Islet precursor cell (in vitro differentiated cells): ENCODE measurements at regions not wholly inside any gene's neighbourhood (a gene's known extent, or its start where the extent isn't known, plus 50 kb on each side); places are given as distances from the start of the nearest gene placed in this dataset.
A peak's percentile ranks its signal among the peaks of the same experiment; 100 is the strongest.
"Not testable (repeated sequence)": the region's sequence is repeated elsewhere in the genome, so short reads cannot be mapped to it uniquely, and the experiment has no call there.

Source experiments
- DNase-seq: peaks from one replicate; pipeline ENCODE4 v3.0.0-alpha.2; 2018

DNA sequence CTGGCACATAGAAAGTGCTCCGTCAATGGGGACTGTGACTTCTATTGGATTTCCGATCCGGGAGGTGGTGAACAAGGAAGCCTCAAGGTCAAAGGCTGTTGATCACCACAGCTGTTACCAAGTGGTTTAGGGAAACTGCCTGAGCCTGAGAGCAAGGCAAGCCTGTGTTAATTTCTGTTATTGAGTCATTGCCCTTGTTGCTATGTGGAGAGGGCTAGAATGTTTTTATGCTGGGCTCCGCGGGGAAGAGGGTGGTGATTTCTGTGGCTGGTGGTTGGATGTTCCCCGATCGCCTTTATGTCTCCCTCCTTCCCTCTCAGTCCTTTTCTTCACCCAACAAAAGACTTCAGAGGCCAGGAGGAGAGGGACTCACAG, 108.5 kb upstream of the ALX4 start:
- no peak for DNase-seq

- DNase-seq, result peak; percentile 79
Observed at GRCh38 chr11:44421090-44421675, 111.2 kb upstream of the ALX4 start.

DNA sequence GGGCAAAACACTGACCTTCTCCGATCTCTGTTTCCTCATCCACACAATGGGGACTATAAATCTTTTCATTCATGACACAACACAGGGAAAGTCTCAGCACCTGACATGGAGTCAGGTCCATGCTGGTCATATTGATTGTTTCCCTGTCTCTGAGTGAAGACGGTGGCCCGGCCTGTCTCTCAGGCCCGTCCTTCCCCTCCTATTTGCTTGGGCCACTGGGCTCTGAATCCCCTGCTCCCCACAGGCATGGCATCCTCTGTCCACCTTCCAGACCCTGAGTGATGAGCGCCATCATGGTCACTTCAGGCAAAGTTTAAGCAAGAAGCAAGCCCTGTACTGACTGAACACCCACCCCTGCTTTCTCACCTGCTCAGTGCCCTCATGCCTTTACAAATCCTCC, 113.3 kb upstream of the ALX4 start:
- peak; percentile 28 for DNase-seq

- peak; percentile 55 for DNase-seq
Observed at GRCh38 chr11:44424841-44425240, 114.9 kb upstream of the ALX4 start.

DNA sequence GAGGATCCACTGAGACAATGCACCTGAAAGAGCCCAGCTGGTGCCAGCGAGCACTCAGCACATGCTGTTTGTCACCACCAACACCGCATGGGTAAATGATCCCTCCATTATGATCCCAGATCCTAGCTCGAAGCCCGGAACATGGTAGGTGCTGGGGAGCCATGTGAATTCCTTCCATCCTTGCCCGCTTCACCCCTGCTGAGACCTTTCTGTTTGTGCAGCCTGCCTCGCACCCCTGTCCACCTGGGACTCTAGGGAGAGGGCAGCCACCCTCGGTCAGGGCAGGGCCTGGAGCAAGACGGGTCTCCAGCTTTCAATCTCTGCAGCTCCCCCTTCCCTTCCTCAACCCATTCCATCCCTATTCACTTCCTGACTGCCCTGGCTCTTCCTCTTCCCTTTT, 116.2 kb upstream of the ALX4 start:
- peak; percentile 30 for DNase-seq

- peak; percentile 35 for DNase-seq
Observed at GRCh38 chr11:44426958-44427357, 117.0 kb upstream of the ALX4 start.

GRCh38 chr11:44427432-44427831, 117.5 kb upstream of the ALX4 start:
- peak; percentile 58 for DNase-seq

- DNase-seq, result peak; percentile 29
Observed at GRCh38 chr11:44430140-44430539, 120.2 kb upstream of the ALX4 start.

GRCh38 chr11:44434191-44434590, 124.3 kb upstream of the ALX4 start:
- no peak for DNase-seq

GRCh38 chr11:44437122-44437521, 127.2 kb upstream of the ALX4 start:
- no peak for DNase-seq

DNA sequence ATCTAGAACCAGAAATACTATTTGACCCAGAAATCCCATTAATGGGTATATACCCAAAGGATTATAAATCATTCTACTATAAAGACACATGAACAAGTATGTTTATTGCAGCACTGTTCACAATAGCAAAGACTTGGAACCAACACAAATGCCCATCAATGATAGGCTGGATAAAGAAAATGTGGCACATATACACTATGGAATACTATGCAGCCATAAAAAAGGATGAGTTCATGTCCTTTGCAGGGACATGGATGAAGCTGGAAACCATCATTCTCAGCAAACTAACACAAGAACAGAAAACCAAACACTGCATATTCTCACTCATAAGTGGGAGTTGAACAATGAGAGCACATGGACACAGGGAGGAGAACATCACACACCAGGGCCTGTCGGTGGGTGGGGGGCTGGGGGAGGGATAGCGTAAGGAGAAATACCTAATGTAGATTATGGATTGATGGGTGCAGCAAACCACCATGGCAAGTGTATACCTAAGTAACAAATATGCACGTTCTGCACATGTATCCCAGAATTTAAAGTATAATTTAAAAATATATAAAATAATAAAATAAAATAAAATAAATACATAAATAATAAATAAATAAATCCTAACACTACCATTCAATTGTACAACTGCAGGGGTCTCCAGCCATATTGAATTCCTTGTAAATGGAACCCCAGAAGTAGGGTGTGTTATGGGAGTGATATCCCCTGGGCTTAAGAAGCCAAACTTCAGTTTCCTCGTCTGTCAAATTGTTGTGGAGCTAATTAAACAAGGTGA, 122.4 kb upstream of the CD82 start:
- DNase-seq, result not testable (repeated sequence)

DNA sequence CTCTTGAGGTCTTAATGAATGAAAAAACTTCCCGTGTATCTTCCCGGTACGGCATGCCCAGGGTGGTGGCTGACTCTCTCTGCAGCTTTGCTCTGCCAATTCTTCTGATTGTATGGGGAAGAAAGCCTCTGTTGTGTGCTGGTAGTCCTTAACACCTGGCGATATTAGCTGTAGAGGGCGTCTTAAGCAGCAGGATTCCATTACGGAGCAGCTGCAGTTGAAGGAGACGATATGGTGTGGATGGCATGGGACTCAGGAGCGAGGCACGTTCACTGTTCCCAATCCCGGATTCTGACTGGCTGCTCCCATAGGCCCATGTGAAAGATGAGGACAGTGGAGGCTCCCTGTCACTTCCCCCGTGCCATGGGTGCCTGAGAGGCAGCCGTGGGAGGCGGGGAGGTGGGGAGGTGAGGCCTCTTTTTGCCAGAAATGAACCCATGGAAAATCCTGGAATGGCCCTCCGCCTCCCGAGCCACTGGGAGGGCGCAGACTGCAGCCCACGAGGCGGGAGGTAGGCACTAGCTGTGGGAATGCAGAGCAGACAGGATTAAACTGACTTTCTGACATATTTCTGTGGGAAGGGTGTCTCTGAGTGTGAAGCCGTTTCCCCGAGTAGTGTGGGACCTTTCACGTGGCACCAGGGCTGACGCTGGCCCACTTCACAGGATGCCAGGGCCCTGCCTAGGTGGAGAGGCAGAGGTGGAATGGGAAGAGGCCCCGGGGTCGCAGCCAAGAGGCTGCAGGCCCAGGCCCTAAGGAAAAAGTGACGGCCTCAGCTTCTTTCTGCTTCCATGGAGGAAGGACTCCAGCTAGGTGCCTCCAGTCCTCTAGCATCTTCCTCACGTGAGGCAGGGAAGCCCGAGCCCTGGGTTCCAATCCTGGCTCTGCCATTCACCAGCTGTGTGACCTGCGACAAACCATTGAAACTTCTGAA, 121.4 kb upstream of the CD82 start:
- DNase-seq, result peak; percentile 50

DNA sequence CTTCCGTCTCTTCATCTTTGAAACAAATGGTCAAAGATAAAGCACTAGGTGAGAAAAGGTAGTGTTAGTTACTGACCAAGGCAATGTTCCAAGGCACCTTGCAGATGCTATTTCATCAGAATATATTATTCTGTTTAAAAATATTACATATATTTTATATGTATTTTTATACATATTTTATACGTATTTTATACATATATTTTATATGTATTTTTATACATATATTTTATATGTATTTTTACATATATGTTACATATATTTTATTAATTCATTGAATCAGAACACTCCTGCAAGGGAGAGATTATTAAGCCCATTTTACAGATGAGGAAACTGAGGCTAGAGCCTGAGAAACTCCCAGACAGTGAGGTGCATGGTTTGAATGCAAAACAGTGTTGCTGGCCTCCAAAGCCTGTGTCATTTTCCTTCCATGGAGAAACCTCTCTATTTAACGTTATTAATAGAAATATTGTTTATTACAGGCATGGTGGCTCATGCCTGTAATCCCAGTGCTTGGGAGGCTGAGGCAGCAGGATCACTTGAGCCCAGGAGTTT, 120.6 kb upstream of the CD82 start:
- DNase-seq, result no peak

DNA sequence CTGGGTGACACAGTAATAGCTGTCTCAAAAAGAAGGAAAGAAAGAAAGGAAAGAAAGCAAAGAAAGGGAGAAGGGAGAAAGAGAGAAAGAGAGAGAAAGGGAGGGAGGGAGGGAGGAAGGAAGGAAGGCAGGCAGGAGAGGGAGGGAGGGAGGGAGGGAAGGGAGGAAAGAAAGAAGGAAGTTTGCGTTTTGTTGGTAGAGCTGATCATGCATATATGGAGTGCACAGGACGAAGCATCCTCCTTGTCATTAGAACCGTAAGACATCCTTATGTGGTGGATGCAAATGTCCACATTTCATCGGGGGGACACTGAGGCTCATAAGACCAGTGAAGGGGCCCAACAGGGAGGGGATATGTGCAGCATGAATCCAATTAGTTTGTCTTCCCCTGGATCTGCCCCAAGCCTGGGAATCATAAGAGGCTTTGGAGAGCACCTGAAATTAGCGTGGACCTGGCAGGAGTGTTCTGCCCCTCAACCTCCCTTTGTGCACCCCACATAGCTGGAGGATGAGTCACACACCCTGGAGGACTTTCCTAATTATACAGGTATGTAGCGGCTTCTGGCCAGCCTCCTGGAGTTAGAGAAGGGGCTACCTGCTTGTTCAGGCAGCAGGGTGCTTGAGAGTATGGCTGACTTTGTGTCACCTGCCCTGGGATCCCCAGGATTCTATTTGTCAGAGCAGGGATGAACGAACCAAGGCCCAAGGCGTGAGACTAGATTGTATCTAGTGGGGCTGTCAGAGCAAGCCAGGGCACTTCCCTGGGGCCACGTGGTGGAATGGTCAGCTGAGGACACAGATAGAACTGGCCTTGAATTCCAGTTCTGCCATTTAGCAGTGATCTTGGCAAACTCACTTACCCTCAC, 119.7 kb upstream of the CD82 start:
- DNase-seq, result peak; percentile 91

DNA sequence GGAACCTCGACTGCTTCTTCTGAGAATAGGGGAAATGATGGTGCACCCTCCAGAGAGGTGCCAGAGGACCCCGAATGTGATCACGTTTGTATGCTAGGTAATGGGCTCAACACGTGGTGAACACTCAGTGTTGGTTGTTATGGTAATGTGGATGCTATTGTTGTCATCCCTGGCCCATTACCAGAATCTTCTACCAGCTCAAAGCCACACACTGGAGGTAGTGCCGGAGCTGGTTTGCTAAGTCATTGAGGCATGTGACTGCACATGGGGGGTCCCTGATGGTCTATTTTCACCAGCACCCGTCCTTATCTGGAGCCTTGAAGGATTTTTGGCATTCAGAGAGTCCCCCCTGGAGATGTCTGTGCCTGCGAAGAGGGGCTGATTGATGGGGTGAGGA, 119.1 kb upstream of the CD82 start:
- peak; percentile 32 for DNase-seq

DNA sequence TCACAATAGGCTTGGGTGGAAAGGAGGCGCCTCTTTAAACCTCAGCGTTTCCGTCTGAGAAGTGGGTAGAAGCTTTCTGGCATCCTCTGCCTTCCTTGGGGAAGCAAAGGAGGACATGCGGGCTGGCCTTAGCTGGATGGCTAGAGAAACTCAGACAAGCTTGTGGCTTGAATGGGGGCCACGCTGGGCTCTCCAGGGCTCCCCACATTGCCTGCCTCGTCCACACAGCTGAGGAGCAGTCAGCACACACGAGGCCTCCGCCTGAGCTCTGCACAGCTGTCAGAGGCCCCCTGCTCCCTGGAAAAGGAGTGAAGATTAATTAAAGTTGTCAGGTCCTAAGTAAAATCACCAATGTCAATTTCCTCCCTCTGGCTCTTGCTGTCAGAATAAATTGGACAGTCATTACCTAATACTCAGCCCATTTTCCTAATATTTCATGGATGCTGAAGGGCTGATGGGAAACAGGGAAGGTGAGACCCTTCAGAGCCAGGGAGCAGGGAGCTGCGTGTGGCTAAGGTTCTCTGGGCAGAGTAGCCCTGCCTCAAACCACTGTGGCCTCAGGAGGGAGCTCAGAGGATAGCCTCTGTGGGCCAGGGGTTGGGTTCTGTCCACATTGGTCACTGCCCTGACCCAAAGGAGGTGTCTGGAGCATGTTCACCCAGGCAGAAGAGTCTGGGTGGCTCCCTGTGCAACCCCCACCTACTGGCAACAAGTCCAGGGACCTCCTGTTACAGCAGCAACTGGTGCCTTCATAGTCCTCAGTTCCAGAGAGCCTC, 118.3 kb upstream of the CD82 start:
- peak; percentile 28 for DNase-seq

DNA sequence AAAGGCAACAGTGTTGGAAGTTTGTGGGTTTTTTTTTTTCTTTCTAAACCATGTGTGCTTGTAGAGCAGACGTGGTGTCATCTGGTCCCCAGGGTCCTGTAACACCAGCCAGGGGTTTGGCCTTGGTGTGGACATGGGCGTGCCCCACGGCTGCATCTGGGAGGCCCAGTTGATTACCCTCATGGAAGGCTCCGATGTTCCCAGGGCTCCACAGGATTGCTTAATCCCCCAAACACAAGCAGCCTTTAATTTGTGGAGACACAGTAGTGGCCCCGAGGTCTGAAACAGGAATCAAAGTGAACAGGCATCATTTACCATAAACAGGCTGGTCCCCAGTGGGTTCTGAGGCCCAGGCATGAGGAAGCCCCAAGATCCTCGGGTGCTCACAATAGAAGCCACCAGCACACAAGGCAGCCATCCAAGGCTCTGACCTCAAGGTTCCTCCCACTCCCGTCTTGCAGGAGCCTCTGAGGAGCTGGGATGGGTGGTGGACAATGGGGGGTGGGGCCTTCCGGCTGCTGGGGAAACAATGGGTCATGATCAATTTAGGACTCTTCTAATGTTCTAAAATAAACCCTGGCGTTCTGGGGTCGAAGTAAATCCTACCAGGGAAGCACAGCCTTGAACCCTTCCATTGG, 115.0 kb upstream of the CD82 start:
- DNase-seq, result no peak

- DNase-seq, result no peak
Observed at GRCh38 chr11:44451706-44452105, 113.8 kb upstream of the CD82 start.

DNA sequence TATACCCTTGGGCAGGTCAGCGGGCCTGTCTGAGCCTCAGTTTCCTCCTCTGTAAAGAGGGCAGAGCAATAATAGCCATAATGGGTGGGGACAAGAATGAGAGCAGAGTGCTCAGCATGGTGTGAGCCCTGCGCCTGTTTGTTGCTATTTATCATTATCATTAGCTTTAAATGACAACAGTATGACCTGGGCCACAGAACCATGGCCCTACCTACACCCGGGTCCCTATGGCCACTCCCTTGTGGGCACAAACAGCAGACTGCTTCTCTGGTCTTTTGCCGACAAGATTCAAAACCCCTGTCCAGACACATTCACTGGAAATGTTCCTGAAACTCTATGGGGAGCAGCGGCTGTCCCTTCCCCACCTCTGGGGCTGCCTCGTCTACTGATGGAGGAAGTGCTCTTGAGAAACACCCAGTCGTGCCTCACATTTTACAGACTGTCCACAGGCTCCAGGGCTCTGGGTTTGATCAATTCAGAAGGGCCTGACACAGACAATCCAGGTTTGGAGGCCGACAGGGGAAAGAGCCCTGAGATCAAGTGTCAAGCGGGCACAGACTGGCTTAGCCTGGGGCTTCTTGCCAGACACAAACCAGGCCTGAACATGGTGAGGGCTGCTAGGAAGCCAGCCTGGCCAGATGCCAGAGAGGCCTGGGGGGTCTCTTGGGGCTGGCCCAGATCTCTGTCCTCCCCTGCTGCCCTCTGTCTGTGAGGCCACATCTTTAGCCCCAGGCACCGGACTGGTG, 112.5 kb upstream of the CD82 start:
- peak; percentile 81 for DNase-seq

DNA sequence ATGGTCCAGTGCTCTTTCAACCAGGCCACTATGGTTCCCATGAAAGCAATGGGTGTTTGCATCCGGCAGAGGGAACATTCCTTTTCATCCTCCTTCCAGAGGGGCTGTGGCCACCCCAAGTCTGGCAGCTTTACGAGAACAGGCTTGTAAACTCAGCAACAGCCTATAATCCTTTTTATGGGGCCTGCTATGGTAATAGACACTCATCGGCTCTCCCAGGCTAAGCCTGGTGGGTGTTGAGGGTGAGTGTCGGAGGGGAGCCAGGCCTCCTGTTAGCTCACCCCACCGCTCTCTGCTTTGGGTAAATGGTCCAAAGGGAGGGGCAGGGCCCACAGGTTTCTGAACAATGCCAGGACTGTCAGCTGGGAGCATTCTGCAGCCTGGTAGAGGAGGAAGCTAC, 111.6 kb upstream of the CD82 start:
- DNase-seq, result peak; percentile 86
